ENCODE measurements at regions not wholly inside any gene's neighbourhood (a gene's known extent, or its start where the extent isn't known, plus 50 kb on each side); places are given as distances from the start of the nearest gene placed in this dataset.

DNA sequence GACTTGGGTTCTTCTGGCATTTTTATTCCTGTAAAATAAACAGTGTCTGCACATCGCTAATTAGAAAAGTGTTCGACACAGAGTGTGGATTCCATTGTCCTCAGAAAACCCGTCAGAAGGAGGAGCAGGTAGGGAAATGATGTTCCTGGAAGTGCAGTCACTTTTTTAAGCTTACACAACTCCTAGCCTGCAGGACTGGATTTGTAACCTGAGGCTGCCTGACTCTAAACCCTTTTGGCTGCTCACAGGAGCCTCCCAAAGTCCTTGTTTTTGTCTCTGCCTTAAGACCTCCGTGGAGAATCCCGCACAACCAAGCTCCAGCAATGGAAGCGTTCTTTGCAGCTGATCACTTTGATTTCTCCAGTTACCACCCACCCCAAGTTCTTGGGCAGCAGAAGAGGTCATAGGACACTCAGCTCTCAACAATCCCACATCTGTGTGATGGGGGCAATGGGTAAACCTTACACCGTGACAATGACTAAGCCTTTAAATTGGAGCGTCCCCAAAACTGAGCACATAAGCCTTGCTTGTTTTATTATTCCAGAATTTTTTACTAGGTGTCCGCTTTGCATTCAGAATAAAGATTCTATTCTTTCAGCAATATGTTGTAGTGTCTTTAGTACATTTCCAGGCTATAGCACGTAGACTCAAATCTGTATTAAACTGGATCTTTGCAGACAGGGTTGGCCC lies 227.9 kb downstream of the TBXT start:
- in situ Hi-C loops (cut with HindIII; ENCODE audit: low pct_ligation_motif_present, low pct_unique_long_range_greater_than_20kb, low sequenced_read_pairs): no loop called here

GRCh38 chr6:165939047-165939446 lies 228.6 kb downstream of the TBXT start:
- no peak for DNase-seq
- in situ Hi-C loops (cut with HindIII; ENCODE audit: low pct_ligation_motif_present, low pct_unique_long_range_greater_than_20kb, low sequenced_read_pairs): no loop called here

More for the DNA sequence above, 227.9 kb downstream of the TBXT start:
- no peak for DNase-seq

GRCh38 chr6:165937564-165938358 lies 229.9 kb downstream of the TBXT start:
- DNase-seq: no peak
- in situ Hi-C loops (cut with HindIII; ENCODE audit: low pct_ligation_motif_present, low pct_unique_long_range_greater_than_20kb, low sequenced_read_pairs): no loop called here

DNA sequence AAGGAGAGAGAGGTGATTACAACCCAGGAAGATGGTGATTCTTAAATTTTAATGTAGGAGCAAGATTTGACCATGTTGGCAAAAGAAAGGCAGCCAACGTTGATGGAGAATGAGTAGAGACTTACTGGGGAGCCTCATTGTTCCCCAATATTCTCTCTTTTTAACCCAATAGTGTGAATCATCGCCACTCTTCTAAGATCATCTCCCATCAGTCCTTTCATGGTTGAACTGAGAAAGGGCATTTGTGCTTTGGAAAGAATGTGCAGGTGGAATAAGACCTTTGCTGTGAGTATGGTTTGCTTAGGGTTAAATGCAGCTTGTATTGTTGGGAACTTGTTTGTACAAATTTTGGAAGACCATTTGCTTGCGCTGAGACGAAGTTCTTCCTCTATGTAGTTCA lies 231.0 kb downstream of the TBXT start:
- in situ Hi-C loops (cut with HindIII; ENCODE audit: low pct_ligation_motif_present, low pct_unique_long_range_greater_than_20kb, low sequenced_read_pairs): no loop called here
- DNase-seq: no peak

GRCh38 chr6:165936096-165936495 lies 231.6 kb downstream of the TBXT start:
- DNase-seq: no peak
- in situ Hi-C loops (cut with HindIII; ENCODE audit: low pct_ligation_motif_present, low pct_unique_long_range_greater_than_20kb, low sequenced_read_pairs): no loop called here

DNA sequence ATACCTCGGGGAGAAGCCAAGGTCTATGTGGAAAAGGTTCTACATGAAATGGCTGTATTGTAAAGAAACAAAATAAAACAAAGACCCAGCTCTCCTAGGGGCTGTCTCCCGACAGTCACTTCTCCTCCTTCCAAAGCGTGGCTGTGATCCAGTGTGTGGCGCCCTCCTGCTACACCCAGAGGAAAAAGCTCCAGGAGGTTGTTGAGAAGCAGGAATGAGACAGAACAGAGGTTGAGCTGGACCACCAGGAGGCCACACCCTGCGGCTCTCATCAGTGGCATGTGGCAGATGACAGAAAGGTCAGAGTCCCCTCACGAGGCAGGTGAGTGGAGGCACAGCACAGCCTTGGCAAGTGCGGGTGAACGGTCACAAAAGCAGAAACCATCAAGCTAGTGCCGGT lies 236.0 kb downstream of the TBXT start:
- in situ Hi-C loops (cut with HindIII; ENCODE audit: low pct_ligation_motif_present, low pct_unique_long_range_greater_than_20kb, low sequenced_read_pairs): no loop called here
- no peak for DNase-seq

- no peak for DNase-seq
- in situ Hi-C loops (cut with HindIII; ENCODE audit: low pct_ligation_motif_present, low pct_unique_long_range_greater_than_20kb, low sequenced_read_pairs): no loop called here
These were observed 236.9 kb downstream of the TBXT start for GRCh38 chr6:165930668-165931214.

GRCh38 chr6:165929607-165930006 lies 238.0 kb downstream of the TBXT start:
- in situ Hi-C loops (cut with HindIII; ENCODE audit: low pct_ligation_motif_present, low pct_unique_long_range_greater_than_20kb, low sequenced_read_pairs): no loop called here
- DNase-seq: no peak

DNA sequence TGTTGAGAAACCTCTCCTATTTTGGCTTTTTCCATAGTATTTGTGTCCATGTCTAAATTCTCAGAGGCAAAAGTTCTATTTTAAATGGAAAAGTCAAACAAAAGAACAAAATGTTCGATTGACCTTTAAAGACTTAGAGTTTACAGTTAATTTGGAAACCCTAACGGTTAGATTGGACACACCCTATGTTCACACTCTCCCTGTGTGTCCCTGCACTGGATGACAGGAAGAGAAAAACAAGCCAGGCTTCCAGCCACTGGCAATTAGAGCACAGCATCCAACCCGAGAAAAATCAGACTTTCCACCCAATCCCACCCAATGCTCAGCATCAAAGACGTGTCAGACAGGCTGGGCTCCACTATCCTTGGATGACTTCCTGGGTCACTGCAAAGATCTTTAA lies 241.3 kb downstream of the TBXT start:
- no peak for DNase-seq
- in situ Hi-C loops (cut with HindIII; ENCODE audit: low pct_ligation_motif_present, low pct_unique_long_range_greater_than_20kb, low sequenced_read_pairs): no loop called here

DNA sequence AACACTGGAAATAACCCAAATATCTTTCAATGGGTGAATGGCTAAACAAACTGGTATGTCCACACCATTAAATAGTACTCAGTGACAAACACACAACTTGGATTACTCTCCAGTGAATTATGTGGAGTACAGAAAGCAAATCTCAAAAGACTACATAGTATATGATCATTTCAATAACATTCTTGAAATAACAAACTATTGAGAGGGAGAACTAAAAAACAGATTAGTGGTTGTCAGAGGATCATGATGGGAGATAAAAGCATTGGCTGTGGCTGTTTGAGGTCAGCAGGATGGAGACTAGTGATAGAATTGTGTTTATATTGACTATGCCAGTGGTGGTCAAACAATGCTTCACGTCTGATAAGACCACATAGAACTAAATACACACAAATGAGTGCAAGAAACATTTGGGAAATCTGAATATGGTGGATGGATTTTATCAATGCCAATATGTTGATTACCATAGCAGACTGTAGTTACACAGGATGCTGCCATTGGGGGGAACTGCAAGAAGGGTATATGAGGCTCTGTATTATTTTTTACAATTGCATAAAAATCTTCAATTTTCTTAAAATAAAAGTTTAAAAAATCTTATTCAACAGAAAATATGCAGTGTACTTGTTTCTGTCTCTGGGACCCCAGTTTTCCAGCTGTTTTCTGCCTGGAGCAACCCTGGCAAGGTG lies 242.0 kb downstream of the TBXT start:
- no peak for DNase-seq
- in situ Hi-C loops (cut with HindIII; ENCODE audit: low pct_ligation_motif_present, low pct_unique_long_range_greater_than_20kb, low sequenced_read_pairs): no loop called here

- in situ Hi-C loops (cut with HindIII; ENCODE audit: low pct_ligation_motif_present, low pct_unique_long_range_greater_than_20kb, low sequenced_read_pairs): no loop called here
- DNase-seq: no peak
These were observed 245.3 kb downstream of the TBXT start for GRCh38 chr6:165922309-165922794.

DNA sequence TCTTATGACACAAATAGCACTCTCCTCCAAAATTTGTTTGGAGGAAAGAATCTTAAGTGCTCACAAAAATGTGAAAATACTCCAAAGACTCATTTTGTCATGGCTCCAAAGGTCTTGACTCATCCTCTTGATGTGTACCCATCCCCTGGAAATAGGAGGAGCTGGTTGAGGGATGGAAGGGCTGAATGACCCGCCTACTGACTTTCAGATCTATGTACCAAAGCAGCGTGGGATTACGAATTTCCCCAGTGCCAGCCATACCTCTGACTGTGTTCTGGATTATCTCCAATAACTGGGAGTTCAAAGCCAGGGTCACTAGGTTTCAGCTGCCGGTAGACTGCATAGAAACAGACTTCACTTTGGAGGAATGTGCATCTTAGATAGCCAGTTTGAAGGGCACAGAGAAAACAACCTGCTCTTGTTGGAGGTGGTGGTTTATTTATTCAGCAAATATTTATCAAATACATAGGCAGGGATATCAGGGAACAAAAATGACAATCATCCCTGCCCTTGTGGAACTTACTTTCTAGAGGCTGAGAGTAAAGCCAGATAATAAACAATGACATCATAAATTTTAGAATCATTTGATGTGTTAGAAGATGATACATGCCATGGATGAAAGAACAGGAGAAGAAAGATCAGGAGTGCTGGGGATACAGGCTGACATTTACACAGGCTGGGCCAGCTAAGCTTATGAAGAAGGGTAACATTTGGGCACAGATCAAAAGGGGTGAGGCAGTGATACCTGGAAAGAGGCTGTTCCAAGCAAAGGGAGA lies 246.6 kb downstream of the TBXT start:
- in situ Hi-C loops (cut with HindIII; ENCODE audit: low pct_ligation_motif_present, low pct_unique_long_range_greater_than_20kb, low sequenced_read_pairs): no loop called here
- DNase-seq: no peak

DNA sequence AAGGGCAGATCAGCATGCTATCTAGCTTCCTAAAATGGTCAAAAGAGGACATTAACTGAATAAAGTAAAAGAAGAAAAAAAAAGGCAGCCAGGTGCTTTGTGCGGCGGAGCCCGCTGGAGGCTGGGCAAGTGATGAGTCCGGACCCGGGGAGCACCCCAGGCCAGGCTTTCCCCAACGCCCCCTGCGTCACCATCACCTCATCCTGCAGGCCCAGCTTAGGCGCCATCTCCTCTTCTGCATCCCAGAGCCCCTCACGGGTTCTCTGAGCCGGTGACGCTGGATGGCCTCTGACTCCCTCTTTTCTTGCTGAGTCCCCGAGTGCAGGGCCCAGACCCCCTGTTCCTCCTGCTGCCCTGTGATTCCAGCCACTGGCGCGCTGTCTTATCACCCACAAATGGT lies 250.1 kb downstream of the TBXT start:
- no peak for DNase-seq
- in situ Hi-C loops (cut with HindIII; ENCODE audit: low pct_ligation_motif_present, low pct_unique_long_range_greater_than_20kb, low sequenced_read_pairs): no loop called here

DNA sequence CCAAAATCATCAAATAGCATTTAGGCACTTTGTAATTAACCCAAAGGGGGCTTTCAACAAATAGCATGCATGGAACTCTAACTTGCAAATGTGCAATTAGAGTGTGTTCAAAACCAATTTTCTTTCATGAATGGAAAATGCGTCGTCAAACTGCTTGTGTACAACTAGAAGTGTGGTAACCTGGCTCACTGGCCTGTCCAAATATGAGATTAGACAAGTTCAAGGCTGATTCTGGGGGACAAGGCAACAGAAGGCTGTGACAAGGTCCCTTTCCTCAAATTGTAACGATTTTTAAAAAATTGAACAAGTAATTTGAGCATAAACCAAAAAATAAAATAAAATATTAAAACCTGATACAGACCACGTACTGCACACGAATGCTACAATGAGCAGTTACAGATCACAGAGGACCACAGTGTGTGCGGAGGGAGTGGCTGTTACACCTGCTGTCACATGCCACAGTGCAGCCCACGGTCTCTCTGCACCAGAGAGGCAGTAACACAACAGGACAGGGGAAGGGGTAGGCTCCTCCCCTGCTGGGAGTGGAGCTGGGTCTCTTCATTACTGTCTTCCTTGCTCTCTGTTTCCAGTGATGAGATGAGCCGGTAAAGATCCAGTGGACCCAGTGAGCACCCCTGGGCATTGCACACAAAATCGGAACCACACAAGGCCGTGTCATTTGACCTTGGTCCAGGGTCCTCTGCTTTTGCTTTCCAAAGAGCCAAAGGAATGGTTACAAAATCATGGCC lies 252.2 kb upstream of the PDE10A start:
- in situ Hi-C loops (cut with HindIII; ENCODE audit: low pct_ligation_motif_present, low pct_unique_long_range_greater_than_20kb, low sequenced_read_pairs): no loop called here

DNA sequence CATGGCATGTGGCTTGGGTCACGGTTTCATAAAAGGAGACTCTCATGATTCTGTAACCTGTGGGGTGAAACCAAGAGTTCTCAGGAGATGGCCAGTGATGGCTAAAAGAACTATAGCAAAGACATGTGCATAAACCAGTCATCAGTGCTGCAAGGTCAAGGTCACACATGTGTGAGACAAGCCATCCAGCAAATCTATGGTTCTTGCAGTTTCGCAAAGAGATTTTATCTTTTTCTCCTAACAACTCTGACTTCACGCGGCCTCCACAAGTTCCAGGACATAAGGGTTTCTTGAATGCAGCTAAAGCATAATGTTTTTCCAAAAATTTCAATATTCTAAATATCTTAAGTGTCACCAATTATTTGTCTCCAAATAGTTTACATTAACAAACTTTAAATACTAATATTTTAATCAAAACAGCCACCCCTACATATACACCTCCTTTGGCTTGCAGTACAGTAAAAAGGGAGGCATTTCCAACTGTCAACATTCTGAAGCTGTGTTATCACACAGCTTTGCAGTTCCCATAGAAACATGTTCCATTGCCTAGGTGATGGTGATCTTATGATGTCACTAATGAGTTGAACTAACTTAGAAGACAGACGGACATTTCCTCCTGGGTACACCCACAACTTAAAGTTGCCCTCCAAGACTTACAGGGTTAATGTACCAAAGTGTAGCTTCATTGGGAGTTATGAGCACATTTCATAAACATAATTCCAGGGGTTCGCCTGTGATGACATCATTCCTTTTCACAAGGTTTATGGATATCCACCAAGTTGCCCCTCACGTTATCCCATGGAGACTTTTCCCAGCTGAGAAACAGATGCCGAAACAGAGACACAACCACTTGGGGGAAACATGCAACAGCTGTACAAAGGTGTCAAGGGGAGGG lies 250.9 kb upstream of the PDE10A start:
- in situ Hi-C loops (cut with HindIII; ENCODE audit: low pct_ligation_motif_present, low pct_unique_long_range_greater_than_20kb, low sequenced_read_pairs): no loop called here
- no peak for DNase-seq

More for the DNA sequence above, 252.2 kb upstream of the PDE10A start:
- DNase-seq: no peak

- in situ Hi-C loops (cut with HindIII; ENCODE audit: low pct_ligation_motif_present, low pct_unique_long_range_greater_than_20kb, low sequenced_read_pairs): no loop called here
- DNase-seq: no peak
These were observed 247.3 kb upstream of the PDE10A start for GRCh38 chr6:165910184-165910966.

All from ACHN (cell line).